ENCODE measurements at regions not wholly inside any gene's neighbourhood (a gene's known extent, or its start where the extent isn't known, plus 50 kb on each side); places are given as distances from the start of the nearest gene placed in this dataset.

GRCh38 chr20:48015141-48015910, 230.0 kb upstream of the SULF2 start:
- TF ChIP-seq MEIS1 (CRISPR knock-in tag; IDR thresholded peaks at IDR 0.05; ENCODE audit: borderline replicate concordance), result no peak
- no peak for TF ChIP-seq RAD21 (CRISPR knock-in tag; IDR thresholded peaks at IDR 0.05)
- TF ChIP-seq ZNF274 (CRISPR knock-in tag; IDR thresholded peaks at IDR 0.05), result no peak
- no peak for TF ChIP-seq PHF8 (CRISPR knock-in tag; IDR thresholded peaks at IDR 0.05)
- TF ChIP-seq HOXD1 (CRISPR knock-in tag; IDR thresholded peaks at IDR 0.05), result no peak
- TF ChIP-seq SNAI1 (CRISPR knock-in tag; IDR thresholded peaks at IDR 0.05; ENCODE audit: borderline replicate concordance), result no peak
- TF ChIP-seq EEA1 (CRISPR knock-in tag; IDR thresholded peaks at IDR 0.05; ENCODE audit: borderline replicate concordance), result no peak
- TF ChIP-seq POLR2A (IDR thresholded peaks at IDR 0.05; ENCODE audit: insufficient read depth in 1 of 2, low read depth in 2 of 2, low read length in 2 of 2), result no peak
- no peak for TF ChIP-seq ZNF646 (CRISPR knock-in tag; IDR thresholded peaks at IDR 0.05)
- TF ChIP-seq TAF15 (IDR thresholded peaks at IDR 0.05; ENCODE audit: low read depth, low read length, poor library complexity, severe bottlenecking), result no peak
- TF ChIP-seq NR3C1 (CRISPR knock-in tag; IDR thresholded peaks at IDR 0.05), result no peak
- TF ChIP-seq ZNF609 (CRISPR knock-in tag; IDR thresholded peaks at IDR 0.05; ENCODE audit: borderline replicate concordance), result no peak
- no peak for TF ChIP-seq RNF2 (conservative IDR thresholded peaks at IDR 0.05; ENCODE audit: low read depth)
